ENCODE measurements at regions not wholly inside any gene's neighbourhood (a gene's known extent, or its start where the extent isn't known, plus 50 kb on each side); places are given as distances from the start of the nearest gene placed in this dataset.

DNA sequence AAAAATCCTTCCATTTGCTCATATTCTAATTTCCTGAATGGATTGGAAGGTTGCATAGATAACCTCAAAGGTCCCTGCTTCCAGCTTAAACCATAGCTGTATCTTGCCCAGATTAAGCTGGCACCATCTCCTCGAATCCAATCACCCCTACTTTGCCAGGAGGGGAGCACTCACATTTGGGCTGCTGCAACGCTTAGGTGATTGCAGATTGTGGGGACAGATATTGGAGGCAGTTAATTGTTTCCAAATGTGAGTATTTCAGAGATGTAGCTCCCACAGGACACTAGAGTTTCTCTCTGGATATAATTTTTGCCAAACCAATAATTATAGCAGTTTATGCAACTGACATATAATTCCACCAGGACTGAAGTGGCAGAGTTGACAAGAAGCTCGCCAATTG lies 53.5 kb upstream of the ACSL1 start:
- no peak for DNase-seq (ENCODE audit: low spot score)

DNA sequence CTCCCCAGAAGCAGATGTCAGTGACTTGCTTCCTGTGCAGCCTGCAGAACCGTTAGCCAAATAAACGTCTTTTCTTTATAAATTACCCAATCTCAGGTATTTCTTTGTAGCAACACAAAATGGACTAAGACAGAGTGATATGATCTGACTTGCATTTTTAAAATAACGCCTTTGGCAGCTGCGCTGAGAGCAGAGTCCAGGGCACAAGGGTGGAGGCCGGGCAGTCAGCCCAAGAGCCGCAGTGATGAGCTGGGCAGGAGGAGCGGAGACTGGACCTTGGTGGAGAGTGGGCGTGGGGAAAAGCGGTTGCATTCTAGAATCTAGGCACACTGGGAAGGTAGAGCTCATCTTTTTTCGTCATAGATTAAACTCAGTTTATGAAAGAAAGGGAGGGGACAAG lies 56.5 kb upstream of the ACSL1 start:
- no peak for DNase-seq (ENCODE audit: low spot score)

DNA sequence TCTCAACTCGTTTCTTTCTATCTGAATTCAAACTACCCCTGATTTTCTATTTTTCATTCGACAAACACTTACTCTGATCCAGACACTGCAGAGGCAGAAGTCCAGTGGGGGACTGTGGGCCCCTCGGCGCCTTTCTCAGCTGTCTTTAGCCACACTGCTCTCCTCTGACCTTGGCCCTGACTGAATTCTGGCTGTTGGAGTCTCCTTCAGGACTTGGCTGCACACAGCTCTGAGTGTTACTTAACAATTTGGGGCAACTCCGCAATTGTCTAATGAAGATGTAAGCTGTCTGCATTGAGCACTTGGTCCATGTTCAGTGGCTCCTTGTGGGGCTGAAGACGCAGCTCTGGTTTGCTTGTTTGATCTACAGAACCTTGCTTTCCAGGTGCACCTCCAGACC lies 57.3 kb upstream of the ACSL1 start:
- DNase-seq (ENCODE audit: low spot score) = no peak

- no peak for DNase-seq (ENCODE audit: low spot score)
Measured at GRCh38 chr4:184884883-184885282, 59.1 kb upstream of the ACSL1 start.

GRCh38 chr4:184885602-184886001 lies 59.8 kb upstream of the ACSL1 start:
- DNase-seq (ENCODE audit: low spot score) = no peak

- no peak for DNase-seq (ENCODE audit: low spot score)
Measured at GRCh38 chr4:184887333-184887732, 61.6 kb upstream of the ACSL1 start.

DNA sequence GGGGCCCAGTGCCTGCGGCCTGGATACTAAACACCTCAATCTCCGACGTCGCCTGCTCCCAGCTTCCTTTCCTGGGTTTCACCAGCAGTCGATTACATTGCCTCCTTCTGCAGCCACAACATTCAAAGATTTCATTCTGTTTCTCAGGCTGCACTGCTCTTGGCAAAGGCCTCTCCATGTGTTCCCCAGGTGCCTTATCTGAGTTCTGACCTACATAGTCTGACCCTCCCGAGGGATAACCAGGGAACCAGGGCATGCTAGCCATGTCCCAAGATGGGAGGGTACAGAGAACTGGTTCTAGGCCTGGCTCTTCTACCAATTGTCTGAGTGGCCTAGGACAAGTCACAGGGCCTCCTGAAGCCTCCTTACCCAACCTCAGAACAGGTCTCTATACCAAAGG lies 62.2 kb upstream of the ACSL1 start:
- no peak for DNase-seq (ENCODE audit: low spot score)

- no peak for DNase-seq (ENCODE audit: low spot score)
Measured at GRCh38 chr4:184889666-184890335, 64.0 kb upstream of the ACSL1 start.

GRCh38 chr4:184890499-184890898 lies 64.7 kb upstream of the ACSL1 start:
- DNase-seq (ENCODE audit: low spot score) = no peak

- no peak for DNase-seq (ENCODE audit: low spot score)
Measured at GRCh38 chr4:184891816-184892397, 66.1 kb upstream of the ACSL1 start.

- no peak for DNase-seq (ENCODE audit: low spot score)
Measured at GRCh38 chr4:184892999-184893398, 67.2 kb upstream of the ACSL1 start.

DNA sequence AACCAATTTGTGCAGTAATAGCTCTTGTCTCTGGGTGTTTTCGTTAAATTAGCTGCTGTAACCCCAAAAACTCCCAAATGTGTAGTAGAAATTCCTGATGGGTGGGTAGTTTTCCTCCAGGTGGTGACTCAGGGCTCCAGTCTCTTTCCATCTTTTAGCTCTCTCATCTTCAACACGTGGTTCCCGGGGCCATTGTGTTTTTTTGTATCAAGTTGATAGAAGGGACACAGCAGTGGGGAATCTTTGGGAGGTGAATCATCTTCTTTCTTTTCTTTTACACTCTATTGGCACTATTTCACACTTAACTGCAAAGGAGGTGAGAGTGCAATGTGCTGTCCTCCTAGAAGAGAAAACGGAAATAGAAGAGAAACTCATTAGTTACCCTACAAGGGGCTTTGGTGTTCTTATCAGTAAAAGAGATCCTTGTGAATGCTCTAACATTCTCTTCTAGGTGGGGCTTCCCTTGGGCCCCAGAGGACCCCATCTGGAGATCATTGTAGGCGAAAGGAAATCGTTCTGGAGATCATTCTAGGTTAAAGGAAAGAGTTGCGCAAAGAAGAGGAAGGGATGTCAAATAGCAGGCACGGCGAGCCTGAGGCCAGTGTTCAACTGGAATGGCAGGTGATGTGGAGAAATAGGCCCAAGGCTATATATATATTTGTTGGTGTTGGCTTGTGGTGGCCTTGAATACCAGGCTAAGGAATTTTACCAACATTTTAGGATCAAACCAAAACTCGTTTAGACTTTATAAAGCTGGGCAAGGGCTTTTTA lies 68.2 kb upstream of the ACSL1 start:
- DNase-seq (ENCODE audit: low spot score) = no peak

DNA sequence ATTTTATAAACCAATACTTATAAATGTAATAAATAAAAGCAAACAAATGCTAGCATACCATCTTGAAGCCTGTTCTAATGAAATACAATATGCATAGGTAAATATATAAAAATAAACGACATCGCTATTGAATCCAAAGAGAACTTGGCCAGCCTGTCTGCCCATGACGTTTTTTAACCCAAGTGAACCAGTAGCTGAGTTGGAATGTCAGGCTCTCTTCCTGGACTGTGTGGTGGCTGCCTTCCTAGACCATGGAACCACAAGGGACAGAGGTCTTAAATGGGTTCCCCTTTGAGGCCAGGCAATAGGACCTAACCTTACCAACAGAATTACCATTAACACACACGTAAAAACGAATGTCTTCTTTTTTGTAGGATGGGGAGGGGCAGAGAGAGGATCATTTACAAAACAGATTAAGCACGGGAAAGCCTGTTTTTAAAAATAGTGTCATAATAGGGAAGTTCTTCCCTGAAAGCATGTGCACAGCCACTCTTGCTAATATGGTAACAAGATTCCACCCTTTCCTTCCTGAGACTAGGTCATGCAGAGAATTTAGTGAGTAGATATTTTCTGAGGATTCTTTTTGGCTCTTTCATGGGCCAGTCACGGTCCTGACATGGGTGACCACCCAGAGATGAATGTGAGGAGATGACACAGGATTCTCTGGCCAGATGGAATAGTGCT lies 69.4 kb upstream of the ACSL1 start:
- DNase-seq (ENCODE audit: low spot score) = no peak

- DNase-seq (ENCODE audit: low spot score) = no peak
Measured at GRCh38 chr4:184896868-184897715, 71.3 kb upstream of the ACSL1 start.

GRCh38 chr4:184897895-184898294 lies 72.1 kb upstream of the ACSL1 start:
- DNase-seq (ENCODE audit: low spot score) = no peak

GRCh38 chr4:184898793-184899192 lies 73.0 kb upstream of the ACSL1 start:
- no peak for DNase-seq (ENCODE audit: low spot score)

- peak; percentile 5 for DNase-seq (ENCODE audit: low spot score)
Measured at GRCh38 chr4:184899261-184900134, 73.7 kb upstream of the ACSL1 start.

GRCh38 chr4:184900184-184900583 lies 74.4 kb upstream of the ACSL1 start:
- no peak for DNase-seq (ENCODE audit: low spot score)

DNA sequence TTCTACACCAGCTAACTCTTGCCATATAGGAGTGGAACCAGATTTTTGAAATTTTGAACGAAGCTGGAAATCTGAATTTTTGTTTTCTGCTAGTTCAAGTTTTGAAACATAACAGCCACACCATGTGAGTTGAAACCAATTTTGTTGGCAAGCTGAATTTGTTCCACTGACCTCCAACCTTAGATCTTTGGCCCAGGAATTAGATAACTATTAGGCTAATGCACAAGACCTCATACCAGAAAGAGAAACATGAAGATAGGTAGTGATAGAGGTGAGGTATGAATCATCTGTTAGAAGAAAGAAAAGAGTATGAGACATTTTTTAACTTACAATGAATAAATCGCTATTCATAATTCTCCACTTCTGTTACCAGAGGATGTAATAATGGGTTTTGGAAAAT lies 76.8 kb upstream of the ACSL1 start:
- no peak for DNase-seq (ENCODE audit: low spot score)

DNA sequence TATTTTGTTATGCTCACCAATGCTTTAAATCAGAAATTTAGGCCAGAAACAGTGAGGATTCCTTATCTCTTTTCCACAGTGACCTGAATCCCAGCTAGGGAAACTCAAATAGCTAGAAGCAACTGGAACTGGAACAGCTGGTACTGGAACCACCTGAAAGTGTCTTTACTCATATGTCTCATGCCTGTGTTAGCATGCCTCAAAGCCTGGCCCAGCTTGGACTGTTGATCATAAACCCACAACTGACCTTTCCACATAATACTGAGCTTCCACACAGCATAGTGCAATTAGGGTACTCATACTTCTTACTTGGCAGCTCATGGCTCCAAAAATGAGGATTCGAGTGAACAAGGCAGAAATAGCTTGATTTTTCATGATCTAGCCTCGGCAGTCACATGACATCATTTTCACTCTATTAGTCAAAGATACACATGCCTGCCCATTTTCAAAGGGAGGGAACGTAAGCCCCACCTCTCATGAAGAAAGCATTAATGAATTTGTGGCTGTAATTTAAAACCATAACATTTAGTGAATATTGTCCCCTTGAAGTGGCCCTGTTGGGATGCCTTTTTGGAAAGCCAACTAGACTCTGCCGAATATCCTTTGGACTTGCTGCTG lies 80.8 kb upstream of the ACSL1 start:
- no peak for DNase-seq (ENCODE audit: low spot score)

Data from HT-29 (cell line).